Skeletal muscle satellite cell (primary cell): ENCODE measurements at regions not wholly inside any gene's neighbourhood (a gene's known extent, or its start where the extent isn't known, plus 50 kb on each side); places are given as distances from the start of the nearest gene placed in this dataset.

Source experiments
- H3K27me3 ChIP-seq: 2 replicates; pipeline ENCODE4 v1.7.0; 2013; ENCODE audit warnings: low read length; ENCODE audit not compliant: control insufficient read depth, insufficient read depth
- H3K36me3 ChIP-seq: 2 replicates; pipeline ENCODE4 v1.7.0; 2013; ENCODE audit warnings: mild to moderate bottlenecking, control low read depth, low read length; ENCODE audit not compliant: insufficient read depth
- H3K4me1 ChIP-seq: 2 replicates; pipeline ENCODE4 v1.7.0; 2013; ENCODE audit warnings: low read length; ENCODE audit not compliant: control insufficient read depth, insufficient read depth
- H3K4me2 ChIP-seq: 2 replicates; pipeline ENCODE4 v1.7.0; 2013; ENCODE audit warnings: mild to moderate bottlenecking, low read length
- H3K4me3 ChIP-seq: 2 replicates; pipeline ENCODE4 v1.7.0; 2013; ENCODE audit warnings: low read length
- H3K9ac ChIP-seq: 2 replicates; pipeline ENCODE4 v1.7.0; 2013; ENCODE audit warnings: mild to moderate bottlenecking, low read depth, low read length, moderate library complexity
- H3K9me3 ChIP-seq: replicated peaks from 2 replicates; pipeline ENCODE4 v1.7.0; 2013; ENCODE audit warnings: mild to moderate bottlenecking, control low read depth, low read length

DNA sequence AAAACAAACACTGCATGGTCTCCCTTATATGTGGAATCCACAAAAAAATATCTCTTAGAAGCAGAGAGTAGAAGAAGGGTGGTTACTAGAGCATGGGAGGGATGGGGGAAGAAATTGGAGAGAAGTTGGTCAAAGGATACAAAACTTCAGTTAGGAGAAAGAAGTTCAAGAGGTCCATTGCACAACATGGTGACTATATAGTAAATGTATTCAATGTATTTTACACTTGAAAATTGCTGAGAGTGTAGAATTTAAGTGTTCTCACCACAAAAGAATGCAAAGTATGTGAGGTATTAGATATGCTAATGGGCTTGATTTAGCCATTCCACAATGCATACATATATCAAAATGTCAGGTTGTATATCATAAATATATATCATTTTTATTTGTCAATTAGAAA is 232.0 kb upstream of the CELF2 start:
- Histone ChIP-seq H3K9me3 (peaks cover 2% of the 10 kb centered on the region), H3K27me3 (no peaks in the 10 kb centered on the region), H3K4me1 (peaks cover 48% of the 10 kb centered on the region), H3K4me3 (no peak overlapping the region), H3K9ac (peak overlapping the region; percentile 30), H3K36me3 (no peaks in the 10 kb centered on the region), H3K4me2 (peak overlapping the region; percentile 50)

DNA sequence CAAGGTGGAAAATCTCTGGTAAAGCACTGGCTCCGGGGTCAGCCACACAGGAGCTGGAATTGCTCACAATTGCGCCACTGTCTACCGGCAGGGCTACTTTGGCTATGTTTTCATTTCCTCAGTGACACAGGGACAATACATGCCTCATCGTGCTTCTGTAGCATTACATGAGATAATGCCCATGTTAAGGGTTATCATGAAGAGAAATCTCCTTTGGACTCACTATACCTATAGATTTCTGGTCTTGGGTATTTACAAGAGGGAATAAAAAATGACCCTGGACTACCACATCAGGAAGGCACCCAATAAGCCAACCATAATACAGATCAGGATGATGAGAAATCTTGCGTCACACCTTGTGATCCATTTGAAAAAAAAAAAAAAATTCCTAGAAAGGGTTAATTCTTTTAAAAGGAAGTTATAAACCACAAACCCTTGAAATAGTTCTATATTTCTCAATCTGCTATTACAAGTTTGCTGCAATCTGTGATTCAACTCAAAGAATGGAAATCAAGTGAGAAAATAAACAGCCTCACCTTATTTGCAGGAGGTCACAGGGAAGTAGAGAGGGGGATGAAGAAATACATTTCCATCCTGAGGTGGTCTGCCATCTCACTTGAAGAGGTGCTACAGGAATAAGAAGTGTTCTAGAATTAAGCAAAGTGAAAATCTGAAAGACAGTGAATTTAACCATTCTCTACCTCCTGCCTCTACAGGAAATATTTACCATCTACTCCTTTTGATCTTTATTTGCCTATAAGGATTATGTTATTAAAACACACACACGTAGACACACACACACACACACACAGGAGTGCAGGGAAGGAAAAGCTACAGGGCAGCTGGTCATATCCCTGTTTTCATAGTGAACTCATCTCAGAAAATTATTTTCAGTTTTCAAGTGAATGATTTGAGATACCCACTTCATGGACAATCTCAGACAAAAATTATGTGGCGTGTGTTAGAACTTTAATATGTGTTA is 231.3 kb upstream of the CELF2 start:
- peak overlapping the region; percentile 16 for H3K4me3 ChIP-seq
- H3K27me3 ChIP-seq: no peaks in the 10 kb centered on the region
- no peaks in the 10 kb centered on the region for H3K36me3 ChIP-seq
- H3K4me1 ChIP-seq: peaks cover 41% of the 10 kb centered on the region
- peaks cover 2% of the 10 kb centered on the region for H3K9me3 ChIP-seq
- H3K9ac ChIP-seq: peak overlapping the region; percentile 74
- H3K4me2 ChIP-seq: peak overlapping the region; percentile 50

DNA sequence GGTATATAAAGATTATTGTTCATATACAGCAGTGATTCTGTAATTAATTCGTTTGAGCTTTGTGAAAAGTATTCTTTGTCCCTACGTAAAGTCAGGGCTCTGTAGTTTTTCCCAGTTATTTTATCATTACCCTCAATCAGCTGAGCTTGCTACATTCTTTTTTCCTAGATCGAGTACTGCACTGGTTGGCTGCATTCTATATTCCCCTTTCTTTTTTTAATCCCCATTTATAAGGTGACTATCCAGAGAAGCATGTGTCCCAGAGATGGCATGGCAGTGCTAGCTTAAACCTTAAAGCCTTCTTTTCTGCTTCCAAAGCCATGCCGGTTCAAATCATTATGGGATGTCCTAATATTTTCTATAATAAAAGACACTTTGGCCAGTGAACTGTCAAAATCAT is 230.1 kb upstream of the CELF2 start:
- Histone ChIP-seq H3K9ac (peak overlapping the region; percentile 74), H3K4me3 (peak overlapping the region; percentile 11), H3K4me2 (peak overlapping the region; percentile 50), H3K4me1 (peaks cover 50% of the 10 kb centered on the region), H3K9me3 (no peaks in the 10 kb centered on the region), H3K27me3 (no peaks in the 10 kb centered on the region), H3K36me3 (no peaks in the 10 kb centered on the region)

DNA sequence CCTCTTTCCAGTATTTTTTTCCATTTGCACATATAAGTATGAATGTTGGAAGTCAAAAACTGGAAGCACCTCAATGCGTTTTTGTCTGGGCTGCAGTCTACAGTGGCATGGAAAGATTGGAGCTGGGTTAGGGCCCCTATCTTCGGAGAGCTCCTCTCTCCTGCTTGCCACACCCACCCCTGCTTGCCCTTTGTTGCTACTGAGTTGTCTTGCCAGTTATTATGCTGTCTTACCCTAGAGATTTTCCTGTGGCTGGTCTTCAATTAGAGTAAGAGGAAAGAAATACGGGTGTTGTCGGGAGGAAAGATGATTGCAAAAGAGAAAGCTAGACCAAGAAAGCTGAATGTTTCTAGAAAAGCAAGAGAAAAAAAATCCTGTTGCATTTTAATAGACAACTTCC is 228.9 kb upstream of the CELF2 start:
- peak overlapping the region; percentile 20 for H3K4me2 ChIP-seq
- H3K9ac ChIP-seq: no peak overlapping the region
- no peaks in the 10 kb centered on the region for H3K36me3 ChIP-seq
- no peaks in the 10 kb centered on the region for H3K27me3 ChIP-seq
- peaks cover 58% of the 10 kb centered on the region for H3K4me1 ChIP-seq
- no peaks in the 10 kb centered on the region for H3K9me3 ChIP-seq
- H3K4me3 ChIP-seq: no peak overlapping the region

DNA sequence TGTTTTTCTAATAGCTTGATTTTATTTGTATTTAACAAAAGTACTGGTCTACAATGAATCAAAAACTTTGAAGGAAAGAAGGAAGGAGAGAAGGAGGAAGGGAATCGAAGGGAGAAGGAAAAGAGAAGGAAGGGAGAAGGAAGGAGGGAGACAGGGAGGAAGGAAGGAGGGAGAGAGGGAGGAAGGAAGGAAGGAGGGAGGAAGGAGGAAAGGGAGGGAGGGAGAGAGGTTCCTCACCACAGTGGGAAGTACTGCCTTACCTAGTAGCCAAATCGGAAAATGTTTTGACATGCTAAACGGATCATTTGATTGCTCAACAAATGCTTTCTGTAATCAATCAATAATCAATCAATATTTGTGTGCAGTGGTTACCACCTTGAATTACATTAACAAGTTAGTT is 225.8 kb upstream of the CELF2 start:
- peak overlapping the region; percentile 57 for H3K4me2 ChIP-seq
- H3K9ac ChIP-seq: peak overlapping the region; percentile 83
- no peaks in the 10 kb centered on the region for H3K36me3 ChIP-seq
- H3K9me3 ChIP-seq: no peaks in the 10 kb centered on the region
- no peaks in the 10 kb centered on the region for H3K27me3 ChIP-seq
- peaks cover 65% of the 10 kb centered on the region for H3K4me1 ChIP-seq
- H3K4me3 ChIP-seq: peak overlapping the region; percentile 15

DNA sequence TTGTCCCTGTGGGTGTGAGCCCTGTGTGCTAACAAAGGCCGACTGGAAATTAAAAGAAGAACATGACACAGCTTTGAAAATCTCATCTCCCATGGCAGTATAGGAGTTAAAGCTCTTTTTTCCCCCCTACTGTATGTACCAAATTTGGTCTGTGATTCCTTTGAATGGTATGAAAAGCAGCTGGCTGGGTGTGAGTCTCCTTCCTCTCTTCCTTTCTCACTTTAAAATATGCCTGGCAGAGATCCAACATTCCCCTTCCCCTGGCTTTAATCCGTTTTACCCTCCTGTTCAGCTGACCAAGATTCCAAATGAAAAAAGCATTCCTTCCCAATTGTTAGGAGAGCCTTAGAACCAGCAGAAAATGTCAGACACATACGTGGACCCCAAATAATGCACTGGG is 225.0 kb upstream of the CELF2 start:
- Histone ChIP-seq H3K9ac (peak overlapping the region; percentile 83), H3K4me2 (peak overlapping the region; percentile 57), H3K27me3 (no peaks in the 10 kb centered on the region), H3K9me3 (no peaks in the 10 kb centered on the region), H3K4me3 (peak overlapping the region; percentile 15), H3K4me1 (peaks cover 65% of the 10 kb centered on the region), H3K36me3 (no peaks in the 10 kb centered on the region)

DNA sequence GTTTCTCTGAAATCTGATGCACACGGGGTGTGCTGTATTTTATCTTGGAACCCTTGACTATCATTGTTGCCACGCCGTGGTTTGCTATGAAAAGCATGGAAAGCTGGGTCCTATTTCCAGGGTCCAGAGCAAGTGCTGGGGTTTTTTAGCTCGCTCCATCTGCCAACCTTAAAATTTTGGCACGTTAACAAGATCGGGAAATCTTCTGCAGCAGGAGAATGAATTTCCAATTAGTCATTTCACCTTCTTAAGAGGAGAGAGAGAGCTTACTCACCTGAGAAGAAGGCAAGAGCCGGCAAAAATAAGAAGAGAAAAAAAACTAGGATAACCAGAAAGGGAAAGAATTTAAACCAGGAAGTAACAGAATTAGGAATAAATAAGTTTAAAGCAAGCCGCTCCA is 223.6 kb upstream of the CELF2 start:
- H3K36me3 ChIP-seq: no peaks in the 10 kb centered on the region
- peak overlapping the region; percentile 67 for H3K9ac ChIP-seq
- peak overlapping the region; percentile 68 for H3K4me2 ChIP-seq
- H3K4me1 ChIP-seq: peaks cover 67% of the 10 kb centered on the region
- no peaks in the 10 kb centered on the region for H3K9me3 ChIP-seq
- no peaks in the 10 kb centered on the region for H3K27me3 ChIP-seq
- H3K4me3 ChIP-seq: peak overlapping the region; percentile 13

DNA sequence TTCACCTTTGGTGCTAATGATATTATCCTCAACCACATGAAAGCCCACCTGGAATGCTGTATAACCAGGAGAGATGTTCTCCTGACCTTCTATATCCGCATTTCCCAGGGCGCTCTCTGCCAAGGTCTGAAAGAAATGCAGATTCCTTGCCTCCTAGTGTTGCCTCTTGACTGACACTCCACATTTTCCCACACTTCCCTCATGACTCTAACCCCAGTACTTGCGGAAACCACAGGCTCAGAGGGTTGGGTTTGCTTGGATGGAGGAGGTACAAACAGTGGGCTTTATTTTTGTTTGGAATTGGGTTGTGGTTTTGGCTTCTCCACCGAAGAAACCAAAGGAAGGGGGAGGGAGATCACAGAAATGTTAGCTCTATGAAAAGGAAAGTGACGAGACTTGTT is 222.9 kb upstream of the CELF2 start:
- Histone ChIP-seq H3K4me2 (peak overlapping the region; percentile 68), H3K4me1 (peaks cover 67% of the 10 kb centered on the region), H3K36me3 (no peaks in the 10 kb centered on the region), H3K9ac (peak overlapping the region; percentile 67), H3K9me3 (no peaks in the 10 kb centered on the region), H3K4me3 (peak overlapping the region; percentile 48), H3K27me3 (no peaks in the 10 kb centered on the region)

DNA sequence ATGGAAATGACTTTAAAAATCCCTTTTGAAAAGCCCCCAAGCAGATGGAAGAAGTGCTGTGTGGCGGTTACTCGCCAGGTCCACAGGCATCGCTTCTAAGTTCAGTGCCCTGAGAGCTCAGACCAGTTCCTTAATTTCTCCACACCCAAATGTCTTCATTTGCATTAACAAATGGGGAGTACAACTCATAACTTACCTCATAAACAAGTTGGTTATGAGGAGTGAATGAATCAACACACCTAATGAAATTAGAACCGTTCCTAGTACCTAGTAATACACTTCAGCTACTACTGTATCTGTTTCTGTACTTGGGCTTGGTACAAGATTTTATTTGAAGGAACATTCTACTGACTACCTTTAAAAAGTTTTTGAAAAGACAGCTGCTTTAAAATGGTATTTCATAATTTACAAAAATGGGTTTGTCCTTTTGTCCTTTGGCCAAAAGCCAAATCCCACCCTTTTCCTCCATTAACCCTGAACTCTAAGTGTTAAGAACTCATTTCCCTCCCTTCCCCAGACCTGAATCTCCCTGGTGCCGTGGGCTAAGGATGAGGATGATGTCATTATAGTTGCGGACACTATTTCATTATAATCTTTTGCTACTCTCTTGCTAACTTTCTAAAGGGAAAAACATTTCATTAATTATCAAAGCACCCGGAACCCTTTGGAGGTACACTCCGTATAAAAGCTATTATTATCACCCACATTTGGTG is 221.5 kb upstream of the CELF2 start:
- Histone ChIP-seq H3K27me3 (no peaks in the 10 kb centered on the region), H3K4me1 (peaks cover 67% of the 10 kb centered on the region), H3K36me3 (no peaks in the 10 kb centered on the region), H3K4me3 (no peak overlapping the region), H3K9me3 (no peaks in the 10 kb centered on the region), H3K9ac (peak overlapping the region; percentile 80), H3K4me2 (peak overlapping the region; percentile 69)

DNA sequence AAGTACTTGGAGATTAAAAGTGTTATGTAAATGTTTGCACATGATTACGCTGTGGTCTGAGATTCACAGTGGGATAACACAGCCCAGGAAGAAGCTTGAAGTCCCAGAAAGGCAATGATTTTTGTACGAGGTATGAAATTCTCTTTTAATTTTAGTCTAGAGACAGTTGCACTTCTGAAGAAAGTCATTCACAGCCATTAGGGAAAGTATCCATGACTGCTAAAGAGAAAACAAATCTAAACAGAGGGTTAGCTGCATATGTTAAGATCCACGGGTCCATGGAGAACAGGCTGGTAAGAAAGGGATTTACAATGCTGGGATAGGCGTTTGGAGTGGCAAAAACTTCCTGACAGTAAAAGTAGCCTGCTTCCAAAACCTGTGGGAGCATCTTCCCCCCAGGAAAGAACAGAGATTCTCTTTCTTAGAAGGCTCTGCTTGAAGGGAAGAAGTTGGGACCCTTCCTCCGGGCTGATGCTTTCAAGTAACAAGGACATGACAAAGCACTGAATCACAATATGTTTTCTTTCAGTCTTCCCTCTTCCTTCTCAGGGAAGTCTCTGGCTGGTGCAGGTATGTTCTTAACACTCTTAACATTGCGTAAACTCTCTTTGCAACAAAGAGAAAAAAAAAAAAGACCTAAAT is 220.8 kb upstream of the CELF2 start:
- H3K9me3 ChIP-seq: no peaks in the 10 kb centered on the region
- H3K9ac ChIP-seq: peak overlapping the region; percentile 80
- H3K4me1 ChIP-seq: peaks cover 63% of the 10 kb centered on the region
- no peaks in the 10 kb centered on the region for H3K36me3 ChIP-seq
- H3K27me3 ChIP-seq: no peaks in the 10 kb centered on the region
- H3K4me3 ChIP-seq: peak overlapping the region; percentile 1
- peak overlapping the region; percentile 69 for H3K4me2 ChIP-seq

DNA sequence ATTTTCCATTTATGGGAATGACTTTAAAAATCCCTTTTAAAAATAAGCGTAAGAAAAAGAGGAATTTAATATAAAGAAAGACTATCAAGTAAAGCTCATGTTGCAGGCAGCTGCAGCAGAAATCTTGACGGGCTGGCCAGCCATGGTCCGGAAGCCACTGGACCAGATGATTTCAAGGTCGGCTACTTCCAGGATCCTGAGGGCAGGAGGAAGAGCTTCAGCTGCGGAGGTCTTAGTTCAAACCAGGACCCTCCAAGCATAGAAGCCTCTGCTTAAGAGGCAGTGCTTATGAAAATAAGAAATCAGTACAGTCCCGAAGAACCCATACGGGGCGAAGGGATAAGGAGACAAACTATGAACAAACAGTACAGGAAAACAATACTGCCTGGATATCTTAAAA is 220.2 kb upstream of the CELF2 start:
- peak overlapping the region; percentile 11 for H3K4me3 ChIP-seq
- no peaks in the 10 kb centered on the region for H3K27me3 ChIP-seq
- H3K4me1 ChIP-seq: peaks cover 57% of the 10 kb centered on the region
- no peaks in the 10 kb centered on the region for H3K36me3 ChIP-seq
- no peaks in the 10 kb centered on the region for H3K9me3 ChIP-seq
- H3K9ac ChIP-seq: peak overlapping the region; percentile 80
- H3K4me2 ChIP-seq: peak overlapping the region; percentile 69
